IMR-90 (cell line): ENCODE measurements at regions not wholly inside any gene's neighbourhood (a gene's known extent, or its start where the extent isn't known, plus 50 kb on each side); places are given as distances from the start of the nearest gene placed in this dataset.

Source experiments
- ATAC-seq: fragments of 200-7000 bp; cut with Tn5 transposase; 2 replicates; pipeline ENCODE4 v1.9.1; 2020; ENCODE audit warnings: low read depth, mild to moderate bottlenecking, moderate library complexity
- BruUV-seq: library from RNA; stranded (reverse); fragments of 400-500 nt; replicated peaks from 2 replicates; lab custom pipeline; 2021; lab: Mats Ljungman, UMichigan
- CTCF ChIA-PET: fragments of 300-600 bp; formaldehyde crosslinking; extraction: SDS; loops from one replicate; lab custom pipeline; 2021; ENCODE audit warnings: antibody characterized with exemption; lab: Yijun Ruan, JAX
- POLR2A ChIA-PET: fragments of 300-600 bp; sonication (Branson Sonifier 250); formaldehyde crosslinking; loops from one replicate; lab custom pipeline; 2022; ENCODE audit warnings: antibody characterized with exemption; ENCODE audit not compliant: unreplicated experiment; lab: Charles Lee
- DNase-seq: peaks from one replicate; pipeline ENCODE4 v3.0.0; 2013
- H2AFZ ChIP-seq: replicated peaks from 2 replicates; pipeline ENCODE3; 2013; ENCODE audit warnings: low read length, mild to moderate bottlenecking; ENCODE audit not compliant: poor library complexity
- H2AK5ac ChIP-seq: 2 replicates; pipeline ENCODE4 v1.6.1; 2013; ENCODE audit warnings: low read depth, low read length, inconsistent platforms
- H2AK9ac ChIP-seq: replicated peaks from 2 replicates; pipeline ENCODE3; 2013; ENCODE audit warnings: mild to moderate bottlenecking, low read depth, low read length, moderate library complexity; ENCODE audit not compliant: poor library complexity
- H2BK120ac ChIP-seq: 2 replicates; pipeline ENCODE4 v1.6.1; 2013; ENCODE audit warnings: low read depth, low read length, inconsistent platforms
- H2BK15ac ChIP-seq: 3 replicates; pipeline ENCODE4 v1.6.1; 2013; ENCODE audit warnings: low read depth, low read length, inconsistent platforms
- H2BK20ac ChIP-seq: 2 replicates; pipeline ENCODE4 v1.6.1; 2013; ENCODE audit warnings: low read depth, mild to moderate bottlenecking, inconsistent platforms, low read length, moderate library complexity
- H2BK5ac ChIP-seq: 2 replicates; pipeline ENCODE4 v1.6.1; 2013; ENCODE audit warnings: mild to moderate bottlenecking, low read depth, low read length, inconsistent platforms; ENCODE audit not compliant: poor library complexity, severe bottlenecking
- H3K14ac ChIP-seq: replicated peaks from 2 replicates; pipeline ENCODE4 v1.6.1; 2013; ENCODE audit warnings: low read depth, low read length, inconsistent platforms
- H3K18ac ChIP-seq: 2 replicates; pipeline ENCODE4 v1.6.1; 2013; ENCODE audit warnings: low read depth, low read length, control low read depth
- H3K23ac ChIP-seq: 2 replicates; pipeline ENCODE4 v1.6.1; 2013; ENCODE audit warnings: low read depth, low read length, inconsistent platforms
- H3K27ac ChIP-seq: 2 replicates; pipeline ENCODE4 v1.5.1; 2013; ENCODE audit warnings: mild to moderate bottlenecking, control low read depth, low read length; ENCODE audit not compliant: insufficient read depth
- H3K27me3 ChIP-seq: 2 replicates; pipeline ENCODE4 v1.6.1; 2013; ENCODE audit warnings: low read length; ENCODE audit not compliant: control insufficient read depth, insufficient read depth
- H3K36me3 ChIP-seq: 2 replicates; pipeline ENCODE4 v1.6.1; 2013; ENCODE audit warnings: low read length, mixed read lengths; ENCODE audit not compliant: control insufficient read depth, insufficient read depth
- H3K4ac ChIP-seq: 2 replicates; pipeline ENCODE4 v1.6.1; 2013; ENCODE audit warnings: low read depth, low read length, inconsistent platforms
- H3K4me1 ChIP-seq: 2 replicates; pipeline ENCODE4 v1.6.1; 2013; ENCODE audit warnings: low read length, mixed read lengths; ENCODE audit not compliant: control insufficient read depth, insufficient read depth
- H3K4me2 ChIP-seq: 2 replicates; pipeline ENCODE4 v1.6.1; 2013; ENCODE audit warnings: low read depth, mild to moderate bottlenecking, control low read depth, low read length, moderate library complexity
- H3K4me3 ChIP-seq: 2 replicates; pipeline ENCODE4 v1.5.1; 2013; ENCODE audit warnings: low read depth, mild to moderate bottlenecking, control low read depth, low read length, moderate library complexity; ENCODE audit not compliant: insufficient read depth
- H3K56ac ChIP-seq: 2 replicates; pipeline ENCODE4 v1.6.1; 2013; ENCODE audit warnings: low read length, inconsistent platforms; ENCODE audit not compliant: insufficient read depth; ENCODE audit errors: extremely low read depth
- H3K79me1 ChIP-seq, 2 experiments: 2 replicates each; pipeline ENCODE4 v1.6.1; 2013; ENCODE audit warnings: low read length in 2 of 2, inconsistent platforms in 1 of 2, low read depth in 1 of 2
- H3K9ac ChIP-seq: 2 replicates; pipeline ENCODE4 v1.6.1; 2013; ENCODE audit warnings: low read depth, low read length, control low read depth
- H3K9me1 ChIP-seq: 2 replicates; pipeline ENCODE4 v1.6.1; 2013; ENCODE audit warnings: low read length, inconsistent platforms; ENCODE audit not compliant: insufficient read depth
- H3K9me3 ChIP-seq: 2 replicates; pipeline ENCODE4 v1.6.1; 2013; ENCODE audit warnings: low read length; ENCODE audit not compliant: control insufficient read depth, insufficient read depth
- H4K20me1 ChIP-seq: 2 replicates; pipeline ENCODE4 v1.6.1; 2013; ENCODE audit warnings: low read length, inconsistent platforms; ENCODE audit not compliant: insufficient read depth
- H4K5ac ChIP-seq: 2 replicates; pipeline ENCODE4 v1.6.1; 2013; ENCODE audit warnings: mild to moderate bottlenecking, low read depth, low read length, control low read depth
- H4K8ac ChIP-seq, 2 experiments: 2 replicates each; pipeline ENCODE4 v1.6.1; 2013; ENCODE audit warnings: low read depth in 2 of 2, low read length in 2 of 2, control low read depth in 1 of 2, inconsistent platforms in 1 of 2
- H4K91ac ChIP-seq: 2 replicates; pipeline ENCODE4 v1.6.1; 2013; ENCODE audit warnings: low read depth, low read length, inconsistent platforms; ENCODE audit not compliant: insufficient read depth
- CHD1 ChIP-seq: IDR thresholded peaks from 2 replicates; pipeline ENCODE4 v1.6.1; 2012; ENCODE audit warnings: low read depth, low read length, improper control_type of control experiment
- WGBS, 2 experiments: methylation state at CpG; one replicate each; pipeline versions ENCODE4 v1.1.5 to v1.1.7; 2013; ENCODE audit warnings: missing lambda C conversion rate in 2 of 2; ENCODE audit not compliant: insufficient read length in 1 of 2; ENCODE audit errors: extremely low coverage in 2 of 2; 5-methylcytosine and 5-hydroxymethylcytosine counted together
- dilution Hi-C: fragments of 300-500 bp; cut with HindIII; formaldehyde crosslinking; loops from one replicate; pipeline ENCODE4 v1.14.3; 2018; ENCODE audit warnings: low sequenced_read_pairs; ENCODE audit not compliant: unreplicated experiment
- in situ Hi-C: fragments of 300-500 bp; cut with MboI; formaldehyde crosslinking; loops from 3 replicates; pipeline ENCODE4 v1.14.3; 2019; ENCODE audit warnings: low sequenced_read_pairs, inconsistent platforms, mixed read lengths
- intact Hi-C: fragments of 100-400 bp; cut with micrococcal nuclease; formaldehyde crosslinking; loops from 2 replicates; pipeline ENCODE4 v1.10.0; 2022

DNA sequence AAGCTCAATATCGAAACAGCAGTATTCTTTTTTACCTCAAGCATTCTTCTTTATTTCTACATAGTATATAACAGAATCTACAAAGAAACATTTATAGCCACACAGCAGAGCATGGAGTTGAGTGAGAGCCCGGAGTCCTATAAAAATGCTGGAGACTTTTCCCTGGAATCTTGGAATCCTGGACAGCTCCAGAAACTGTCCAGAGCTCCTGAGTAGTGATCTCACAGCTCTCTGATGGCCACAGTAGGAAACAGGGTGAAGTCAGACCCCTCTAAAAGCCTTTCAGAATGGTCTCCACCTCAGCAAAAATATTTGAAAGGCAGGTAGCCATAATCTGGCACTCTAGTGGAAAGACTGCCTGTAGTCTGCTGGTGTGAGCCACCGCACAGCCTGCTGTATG is 149.3 kb upstream of the STXBP5 start:
- Histone ChIP-seq H3K4ac (no peak overlapping the region), H3K36me3 (no peaks in the 10 kb centered on the region), H3K9ac (no peak overlapping the region), H4K91ac (no peak overlapping the region), H4K20me1 (no peaks in the 10 kb centered on the region), H3K23ac (no peak overlapping the region), H2AK9ac (no peak overlapping the region), H2BK20ac (no peak overlapping the region), H3K4me2 (no peak overlapping the region), H3K4me1 (peaks cover 2% of the 10 kb centered on the region; the same call in 1 of the 2 replicates), H2BK120ac (no peak overlapping the region), H2BK5ac (no peak overlapping the region), H3K79me1 (no peaks in the 10 kb centered on the region), H4K5ac (no peak overlapping the region), H2AFZ (no peak overlapping the region), H4K8ac (no peak overlapping the region), H3K27me3 (no peaks in the 10 kb centered on the region), H3K9me1 (no peaks in the 10 kb centered on the region), H3K14ac (no peak overlapping the region), H3K18ac (no peak overlapping the region), H3K56ac (no peak overlapping the region), H2AK5ac (no peak overlapping the region), H2BK15ac (no peak overlapping the region), H3K27ac (no peak overlapping the region), H3K9me3 (no peaks in the 10 kb centered on the region), H3K4me3 (no peak overlapping the region)
- no TSS peak for BruUV-seq
- intact Hi-C loops (no loop called here), dilution Hi-C loops (no loop called here), in situ Hi-C loops (no loop called here)
- ChIA-PET POLR2A (no interaction called here), CTCF (no interaction called here)
- DNase-seq (no peak), ATAC-seq (no peak)
- TF ChIP-seq CHD1 = no peak
- WGBS, 2 experiments = 67% methylated on average over 1 of the region's 3 CpGs; no CpG with 5 or more reads in 1 of the 2 experiments
